K562 (cell line): ENCODE measurements at regions not wholly inside any gene's neighbourhood (a gene's known extent, or its start where the extent isn't known, plus 50 kb on each side); places are given as distances from the start of the nearest gene placed in this dataset.

ENCODE experiments used
- ADNP ChIP-seq: fragments of 200-800 bp; sonication (Bioruptor generic); IDR thresholded peaks from 2 replicates; pipeline ENCODE4 v1.6.1; 2016; ENCODE audit warnings: missing genetic modification characterization, missing compliant biosample characterization
- BCOR ChIP-seq: fragments of 450-650 bp; IDR thresholded peaks from 2 replicates; pipeline ENCODE4 v1.6.1; 2016
- E4F1 ChIP-seq: fragments of 250-450 bp; sonication (Bioruptor Pico); IDR thresholded peaks from 2 replicates; pipeline ENCODE4 v1.5.0; 2021; ENCODE audit warnings: mild to moderate bottlenecking, borderline replicate concordance
- FOXK1 ChIP-seq: sonication (generic); formaldehyde crosslinking; IDR thresholded peaks from 2 replicates; pipeline ENCODE4 v1.8.0; 2022; ENCODE audit warnings: missing genetic modification reagents, mild to moderate bottlenecking, borderline replicate concordance
- FOXK2 ChIP-seq, 2 experiments: fragments of 450-650 bp; IDR thresholded peaks in 1 of 2; conservative IDR thresholded peaks in 1 of 2; 2 replicates each; pipeline ENCODE4 v1.6.1; 2016; ENCODE audit warnings: low read depth in 2 of 2, mild to moderate bottlenecking in 1 of 2
- GABPB1 ChIP-seq: sonication (generic); formaldehyde crosslinking; IDR thresholded peaks from 2 replicates; pipeline ENCODE4 v1.8.0; 2022; ENCODE audit warnings: mild to moderate bottlenecking, missing genetic modification reagents
- GATA2 ChIP-seq: sonication (generic); formaldehyde crosslinking; IDR thresholded peaks from 2 replicates; pipeline ENCODE4 v1.4.0; 2020; ENCODE audit warnings: mild to moderate bottlenecking, missing genetic modification reagents
- MLX ChIP-seq, 2 experiments: fragments of 450-650 bp in 1 of 2; sonication (generic) in 1 of 2; formaldehyde crosslinking; conservative IDR thresholded peaks; 2 replicates each; pipeline versions ENCODE4 v1.4.0 to v1.8.1; 2020 to 2022; ENCODE audit warnings: mild to moderate bottlenecking in 1 of 2, missing genetic modification reagents in 1 of 2
- MYC ChIP-seq, 2 experiments: fragments of 250-450 bp in 1 of 2; sonication (Bioruptor Pico) in 1 of 2; IDR thresholded peaks; 2 replicates each; pipeline versions ENCODE4 v1.5.1 to v1.6.1; 2012 to 2021; ENCODE audit warnings: low read depth in 2 of 2, borderline replicate concordance in 1 of 2, improper control_type of control experiment in 1 of 2, low read length in 1 of 2, mild to moderate bottlenecking in 1 of 2, moderate library complexity in 1 of 2
- PATZ1 ChIP-seq: fragments of 250-450 bp; sonication (Bioruptor Pico); IDR thresholded peaks from 2 replicates; pipeline ENCODE4 v1.5.0; 2020; ENCODE audit warnings: mild to moderate bottlenecking, borderline replicate concordance
- SFPQ ChIP-seq: fragments of 200-400 bp; formaldehyde crosslinking; IDR thresholded peaks from 2 replicates; pipeline ENCODE4 v1.6.1; 2017; ENCODE audit warnings: mild to moderate bottlenecking, low read depth, low read length, moderate library complexity
- SOX6 ChIP-seq: fragments of 450-650 bp; IDR thresholded peaks from 2 replicates; pipeline ENCODE4 v1.6.1; 2014; ENCODE audit warnings: mild to moderate bottlenecking
- ZFP30 ChIP-seq: fragments of 250-450 bp; sonication (Bioruptor Pico); IDR thresholded peaks from 2 replicates; pipeline ENCODE4 v1.8.0; 2022; ENCODE audit warnings: moderate library complexity, mild to moderate bottlenecking, inconsistent platforms, borderline replicate concordance
- ZNF395 ChIP-seq: fragments of 200-800 bp; sonication (Bioruptor generic); IDR thresholded peaks from 2 replicates; pipeline ENCODE4 v1.6.1; 2017; ENCODE audit warnings: missing genetic modification characterization, missing compliant biosample characterization
- ZNF57 ChIP-seq: fragments of 450-650 bp; formaldehyde crosslinking; IDR thresholded peaks from 2 replicates; pipeline ENCODE4 v1.4.0; 2020; ENCODE audit warnings: mild to moderate bottlenecking, moderate library complexity

- no peak for TF ChIP-seq E4F1
- TF ChIP-seq MLX (CRISPR knock-in tag; conservative IDR thresholded peaks at IDR 0.05) = no peak
- TF ChIP-seq ZFP30 (CRISPR knock-in tag) = no peak
- peak; percentile 28; the same call in 1 of the 2 replicates for TF ChIP-seq BCOR
- TF ChIP-seq SOX6 = peak; percentile 74; the same call in 1 of the 2 replicates
- TF ChIP-seq GABPB1 = 0 out of 2 replicates have a peak, but pooled peaks have one; percentile 16
- TF ChIP-seq GATA2 (CRISPR knock-in tag) = peak; percentile 84
- peak; percentile 67 for TF ChIP-seq MYC (IDR thresholded peaks at IDR 0.05; ENCODE audit: low read depth, low read length)
- no peak for TF ChIP-seq MYC (CRISPR knock-in tag; IDR thresholded peaks at IDR 0.05; ENCODE audit: borderline replicate concordance, low read depth)
- no peak for TF ChIP-seq PATZ1 (CRISPR knock-in tag)
- no peak for TF ChIP-seq ZNF395
- no peak for TF ChIP-seq SFPQ
- TF ChIP-seq FOXK1 (CRISPR knock-in tag) = 0 out of 2 replicates have a peak, but pooled peaks have one; percentile 31
- TF ChIP-seq ZNF57 = no peak
- no peak for TF ChIP-seq ADNP (tag)
- peak; percentile 54 to 59; a peak in 2 of 4 replicates for TF ChIP-seq FOXK2 (conservative IDR thresholded peaks at IDR 0.05 in 1 of 2, IDR thresholded peaks at IDR 0.05 in 1 of 2; ENCODE audit: low read depth in 2 of 2)
These were observed 90.8 kb upstream of the KDM7A start (continued) for GRCh38 chr7:140267381-140268226.
